ENCODE measurements at regions not wholly inside any gene's neighbourhood (a gene's known extent, or its start where the extent isn't known, plus 50 kb on each side); places are given as distances from the start of the nearest gene placed in this dataset.
"Not testable (repeated sequence)": the region's sequence is repeated elsewhere in the genome, so short reads cannot be mapped to it uniquely, and the experiment has no call there.

DNA sequence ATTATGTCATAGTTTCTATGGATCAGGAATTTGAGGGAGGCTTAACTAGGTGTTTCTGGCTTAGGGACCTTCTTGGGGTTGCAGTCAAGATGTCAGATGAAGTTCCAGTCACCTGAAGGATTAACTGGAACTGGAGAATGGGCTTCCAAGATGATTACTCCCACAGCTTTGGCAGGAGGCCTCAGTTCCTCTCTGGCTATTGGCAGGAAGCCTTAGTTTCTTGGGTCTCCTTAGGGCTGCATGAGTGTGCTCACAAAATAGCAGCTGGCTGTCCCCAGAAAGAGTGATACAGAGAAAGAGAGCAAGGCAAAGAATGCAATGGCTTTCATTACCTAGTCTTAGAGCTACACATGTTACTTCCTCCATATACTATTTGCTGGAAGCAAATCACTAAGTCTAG is 138.1 kb upstream of the TLE4 start:
- Histone ChIP-seq H3K9ac (ENCODE audit: low read depth, low read length, poor library complexity, severe bottlenecking) (no peak overlapping the region), H3F3A (ENCODE audit: low read depth) (no peaks in the 10 kb centered on the region), H2AFZ (ENCODE audit: low read length) (no peak overlapping the region), H3K4me1 (ENCODE audit: insufficient read depth, low read length, poor library complexity, severe bottlenecking) (peaks cover 6% of the 10 kb centered on the region), H4K20me1 (ENCODE audit: insufficient read depth, low read length, poor library complexity, severe bottlenecking) (no peaks in the 10 kb centered on the region), H3K9me2 (replicated peaks; ENCODE audit: low read depth, low read length) (no peaks in the 10 kb centered on the region), H3K36me3 (ENCODE audit: insufficient read depth, low read length) (no peaks in the 10 kb centered on the region), H3K4me3 (ENCODE audit: low read length, poor library complexity, severe bottlenecking) (no peak overlapping the region), H3K9me3 (ENCODE audit: insufficient read depth, low read depth, low read length) (no peaks in the 10 kb centered on the region), H3K79me2 (ENCODE audit: insufficient read depth, low read length) (no peaks in the 10 kb centered on the region), H3K4me2 (ENCODE audit: low read depth, low read length, poor library complexity, severe bottlenecking) (no peak overlapping the region), H3K27me3 (ENCODE audit: insufficient read depth, low read length, poor library complexity, severe bottlenecking) (no peaks in the 10 kb centered on the region)
- no peak for TF ChIP-seq EZH2phosphoT487 (IDR thresholded peaks at IDR 0.05; ENCODE audit: borderline replicate concordance)
- TF ChIP-seq, protein P1, sequence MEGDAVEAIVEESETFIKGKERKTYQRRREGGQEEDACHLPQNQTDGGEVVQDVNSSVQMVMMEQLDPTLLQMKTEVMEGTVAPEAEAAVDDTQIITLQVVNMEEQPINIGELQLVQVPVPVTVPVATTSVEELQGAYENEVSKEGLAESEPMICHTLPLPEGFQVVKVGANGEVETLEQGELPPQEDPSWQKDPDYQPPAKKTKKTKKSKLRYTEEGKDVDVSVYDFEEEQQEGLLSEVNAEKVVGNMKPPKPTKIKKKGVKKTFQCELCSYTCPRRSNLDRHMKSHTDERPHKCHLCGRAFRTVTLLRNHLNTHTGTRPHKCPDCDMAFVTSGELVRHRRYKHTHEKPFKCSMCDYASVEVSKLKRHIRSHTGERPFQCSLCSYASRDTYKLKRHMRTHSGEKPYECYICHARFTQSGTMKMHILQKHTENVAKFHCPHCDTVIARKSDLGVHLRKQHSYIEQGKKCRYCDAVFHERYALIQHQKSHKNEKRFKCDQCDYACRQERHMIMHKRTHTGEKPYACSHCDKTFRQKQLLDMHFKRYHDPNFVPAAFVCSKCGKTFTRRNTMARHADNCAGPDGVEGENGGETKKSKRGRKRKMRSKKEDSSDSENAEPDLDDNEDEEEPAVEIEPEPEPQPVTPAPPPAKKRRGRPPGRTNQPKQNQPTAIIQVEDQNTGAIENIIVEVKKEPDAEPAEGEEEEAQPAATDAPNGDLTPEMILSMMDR (conservative IDR thresholded peaks at IDR 0.05; ENCODE audit: low read length) = no peak

- not testable (repeated sequence) for H3F3A ChIP-seq (ENCODE audit: low read depth); H3K9me3 ChIP-seq (ENCODE audit: insufficient read depth, low read depth, low read length); H3K9ac ChIP-seq (ENCODE audit: low read depth, low read length, poor library complexity, severe bottlenecking); H3K9me2 ChIP-seq (replicated peaks; ENCODE audit: low read depth, low read length); H3K4me3 ChIP-seq (ENCODE audit: low read length, poor library complexity, severe bottlenecking); H2AFZ ChIP-seq (ENCODE audit: low read length); H4K20me1 ChIP-seq (ENCODE audit: insufficient read depth, low read length, poor library complexity, severe bottlenecking); H3K4me2 ChIP-seq (ENCODE audit: low read depth, low read length, poor library complexity, severe bottlenecking); H3K27me3 ChIP-seq (ENCODE audit: insufficient read depth, low read length, poor library complexity, severe bottlenecking); H3K4me1 ChIP-seq (ENCODE audit: insufficient read depth, low read length, poor library complexity, severe bottlenecking); H3K36me3 ChIP-seq (ENCODE audit: insufficient read depth, low read length); H3K79me2 ChIP-seq (ENCODE audit: insufficient read depth, low read length)
These were observed 132.5 kb upstream of the TLE4 start for GRCh38 chr9:79439221-79439620.

- Histone ChIP-seq H4K20me1 (ENCODE audit: insufficient read depth, low read length, poor library complexity, severe bottlenecking) (no peaks in the 10 kb centered on the region), H3K9me2 (replicated peaks; ENCODE audit: low read depth, low read length) (no peaks in the 10 kb centered on the region), H3K4me1 (ENCODE audit: insufficient read depth, low read length, poor library complexity, severe bottlenecking) (no peaks in the 10 kb centered on the region), H3K9me3 (ENCODE audit: insufficient read depth, low read depth, low read length) (no peaks in the 10 kb centered on the region), H3K36me3 (ENCODE audit: insufficient read depth, low read length) (no peaks in the 10 kb centered on the region), H3K4me3 (ENCODE audit: low read length, poor library complexity, severe bottlenecking) (no peak overlapping the region), H2AFZ (ENCODE audit: low read length) (no peak overlapping the region), H3K27me3 (ENCODE audit: insufficient read depth, low read length, poor library complexity, severe bottlenecking) (no peaks in the 10 kb centered on the region), H3F3A (ENCODE audit: low read depth) (no peaks in the 10 kb centered on the region), H3K79me2 (ENCODE audit: insufficient read depth, low read length) (no peaks in the 10 kb centered on the region), H3K9ac (ENCODE audit: low read depth, low read length, poor library complexity, severe bottlenecking) (no peak overlapping the region), H3K4me2 (ENCODE audit: low read depth, low read length, poor library complexity, severe bottlenecking) (no peak overlapping the region)
- TF ChIP-seq, protein P1 (conservative IDR thresholded peaks at IDR 0.05; ENCODE audit: low read length) = no peak
- no peak for TF ChIP-seq EZH2phosphoT487 (IDR thresholded peaks at IDR 0.05; ENCODE audit: borderline replicate concordance)
These were observed 125.0 kb upstream of the TLE4 start for GRCh38 chr9:79446523-79447307.

DNA sequence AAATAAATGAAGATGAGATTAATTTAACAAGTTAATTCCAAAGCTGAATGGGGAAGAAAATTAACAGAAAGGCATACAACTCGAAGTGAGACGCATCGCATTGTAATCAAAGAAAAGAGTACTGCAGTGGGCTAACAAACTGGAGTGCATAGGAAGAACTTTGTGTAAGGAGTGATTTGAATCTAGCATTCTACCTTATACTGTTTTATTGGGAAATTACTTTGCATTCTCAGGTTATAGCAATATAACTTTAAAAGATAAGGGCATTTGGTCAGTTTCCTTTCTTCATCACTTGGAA is 124.5 kb upstream of the TLE4 start:
- no peaks in the 10 kb centered on the region for H3K27me3 ChIP-seq (ENCODE audit: insufficient read depth, low read length, poor library complexity, severe bottlenecking)
- H4K20me1 ChIP-seq (ENCODE audit: insufficient read depth, low read length, poor library complexity, severe bottlenecking) = no peaks in the 10 kb centered on the region
- H2AFZ ChIP-seq (ENCODE audit: low read length) = no peak overlapping the region
- no peak for TF ChIP-seq EZH2phosphoT487 (IDR thresholded peaks at IDR 0.05; ENCODE audit: borderline replicate concordance)
- TF ChIP-seq, protein P1 (conservative IDR thresholded peaks at IDR 0.05; ENCODE audit: low read length) = no peak
- no peaks in the 10 kb centered on the region for H3K79me2 ChIP-seq (ENCODE audit: insufficient read depth, low read length)
- H3K9me3 ChIP-seq (ENCODE audit: insufficient read depth, low read depth, low read length) = no peaks in the 10 kb centered on the region
- no peak overlapping the region for H3K4me2 ChIP-seq (ENCODE audit: low read depth, low read length, poor library complexity, severe bottlenecking)
- no peaks in the 10 kb centered on the region for H3F3A ChIP-seq (ENCODE audit: low read depth)
- H3K36me3 ChIP-seq (ENCODE audit: insufficient read depth, low read length) = no peaks in the 10 kb centered on the region
- H3K9me2 ChIP-seq (replicated peaks; ENCODE audit: low read depth, low read length) = no peaks in the 10 kb centered on the region
- H3K9ac ChIP-seq (ENCODE audit: low read depth, low read length, poor library complexity, severe bottlenecking) = no peak overlapping the region
- H3K4me1 ChIP-seq (ENCODE audit: insufficient read depth, low read length, poor library complexity, severe bottlenecking) = no peaks in the 10 kb centered on the region
- no peak overlapping the region for H3K4me3 ChIP-seq (ENCODE audit: low read length, poor library complexity, severe bottlenecking)
